ENCODE measurements at regions not wholly inside any gene's neighbourhood (a gene's known extent, or its start where the extent isn't known, plus 50 kb on each side); places are given as distances from the start of the nearest gene placed in this dataset.

GRCh38 chr6:165748390-165748789, 85.3 kb upstream of the PDE10A start (continued):
- no peak for TF ChIP-seq ZNF462 (CRISPR knock-in tag; IDR thresholded peaks at IDR 0.05)
- no peak for TF ChIP-seq ZNF114 (CRISPR knock-in tag; IDR thresholded peaks at IDR 0.05)
- TF ChIP-seq CTCF (conservative IDR thresholded peaks at IDR 0.05; ENCODE audit: low read depth in 2 of 2), result no peak
- no peak for TF ChIP-seq EZH2 (IDR thresholded peaks at IDR 0.05; ENCODE audit: low read depth, unreplicated experiment)
- TF ChIP-seq NANOG (IDR thresholded peaks at IDR 0.05; ENCODE audit: borderline replicate concordance), result no peak
- TF ChIP-seq ETS1 (IDR thresholded peaks at IDR 0.05), result no peak
- TF ChIP-seq EZH2phosphoT487 (IDR thresholded peaks at IDR 0.05; ENCODE audit: unreplicated experiment), result no peak

Measured in GM23338 (cell line).